HT1080 (cell line): ENCODE measurements at regions not wholly inside any gene's neighbourhood (a gene's known extent, or its start where the extent isn't known, plus 50 kb on each side); places are given as distances from the start of the nearest gene placed in this dataset.
"Not testable (repeated sequence)": the region's sequence is repeated elsewhere in the genome, so short reads cannot be mapped to it uniquely, and the experiment has no call there.

Experiments
- DNase-seq: peaks from one replicate; pipeline ENCODE4 v3.0.0-alpha.2; 2015; ENCODE audit warnings: low read depth

DNA sequence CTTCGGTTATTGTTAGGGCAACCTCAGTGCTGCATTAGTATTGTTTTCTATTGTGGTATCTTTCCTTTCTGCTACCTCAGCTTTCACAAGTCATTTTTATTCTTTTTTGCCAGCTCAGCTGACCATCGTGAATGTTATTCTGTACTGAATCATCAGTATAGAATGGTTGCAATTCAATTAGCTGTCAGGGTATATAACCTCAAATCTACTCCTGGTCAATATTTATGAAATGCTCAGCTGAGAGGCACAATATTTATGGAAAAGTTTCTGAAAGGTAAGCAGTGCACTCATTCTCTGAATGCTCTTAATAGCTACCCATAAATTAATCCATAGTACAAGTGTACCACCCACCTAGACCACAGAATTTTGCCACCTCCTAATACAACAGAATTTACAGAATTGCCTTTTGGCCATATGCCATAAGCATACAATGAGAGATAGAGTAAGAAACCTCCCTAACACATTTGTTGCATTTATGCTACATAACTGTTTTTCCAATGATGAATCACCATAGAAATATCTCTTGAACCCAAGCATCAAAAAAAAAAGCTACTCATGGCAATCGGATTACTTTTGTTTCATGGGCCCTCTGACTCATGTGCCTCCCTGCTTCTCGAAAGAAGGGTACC is 732.6 kb upstream of the CHRM3 start:
- peak; percentile 83 for DNase-seq

DNA sequence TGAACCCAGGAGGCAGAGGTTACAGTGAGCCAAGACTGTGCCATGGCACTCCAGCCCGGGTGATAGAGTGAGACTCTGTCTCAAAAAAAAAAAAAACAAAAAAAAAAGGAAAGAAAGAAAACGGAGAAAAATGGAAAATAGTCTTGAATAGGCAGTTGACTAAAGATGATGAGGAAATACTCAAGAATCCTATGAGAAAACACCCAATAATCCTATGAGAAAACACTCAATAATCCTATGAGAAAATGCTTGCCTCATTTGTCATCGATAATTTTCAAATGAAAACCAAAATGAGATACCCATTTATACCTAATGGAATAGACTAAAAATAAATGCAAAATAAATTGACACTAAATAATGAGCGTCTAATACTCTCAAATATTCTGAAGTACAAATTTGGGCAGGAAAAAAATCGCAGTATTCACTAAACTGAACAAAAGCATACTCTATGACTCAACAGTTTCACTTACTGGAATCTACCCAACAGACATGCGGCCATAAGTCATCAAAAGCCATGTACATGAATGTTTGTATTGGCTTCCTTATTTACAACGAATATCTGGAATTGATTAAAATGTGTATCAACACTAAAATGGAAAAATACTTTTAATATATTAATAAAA is 733.9 kb upstream of the CHRM3 start:
- peak; percentile 47 for DNase-seq

DNA sequence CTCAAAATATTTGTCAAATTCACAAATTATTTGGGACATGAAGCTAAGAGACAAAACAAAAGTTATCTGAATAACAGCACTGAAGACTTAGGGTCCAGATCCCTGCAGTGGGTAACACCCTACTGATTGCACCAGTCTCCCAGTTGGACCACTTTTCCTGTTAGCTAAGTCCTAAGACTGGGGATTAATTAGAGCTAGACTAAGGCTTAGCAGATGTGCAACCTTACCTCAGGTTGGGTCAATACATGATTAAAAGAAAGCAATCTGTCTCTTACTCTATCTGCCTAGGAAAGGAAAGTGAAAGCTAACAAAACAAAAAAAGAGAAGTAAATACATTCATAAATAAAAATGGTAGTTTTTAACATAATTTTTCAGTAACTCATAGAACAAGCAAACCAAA is 737.2 kb upstream of the CHRM3 start:
- DNase-seq, result no peak

DNA sequence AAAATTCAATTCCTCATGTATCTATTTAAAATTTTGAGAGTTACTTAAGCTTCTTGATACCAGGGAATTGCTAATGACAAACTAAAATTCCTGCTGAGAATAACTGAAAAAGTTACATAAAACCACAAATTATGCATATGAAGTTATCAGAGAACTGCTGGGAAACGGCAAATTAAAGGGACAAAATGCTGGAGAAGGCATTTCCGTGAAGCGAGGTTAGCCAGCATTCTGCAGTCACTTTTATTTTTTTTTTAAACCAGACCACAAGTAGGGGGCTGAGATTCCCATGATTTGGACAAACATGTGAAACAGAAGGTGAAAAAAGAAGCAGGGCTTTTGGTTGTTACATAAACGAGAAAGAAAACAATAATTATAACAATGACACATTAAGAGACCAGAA is 737.6 kb upstream of the CHRM3 start:
- no peak for DNase-seq

DNA sequence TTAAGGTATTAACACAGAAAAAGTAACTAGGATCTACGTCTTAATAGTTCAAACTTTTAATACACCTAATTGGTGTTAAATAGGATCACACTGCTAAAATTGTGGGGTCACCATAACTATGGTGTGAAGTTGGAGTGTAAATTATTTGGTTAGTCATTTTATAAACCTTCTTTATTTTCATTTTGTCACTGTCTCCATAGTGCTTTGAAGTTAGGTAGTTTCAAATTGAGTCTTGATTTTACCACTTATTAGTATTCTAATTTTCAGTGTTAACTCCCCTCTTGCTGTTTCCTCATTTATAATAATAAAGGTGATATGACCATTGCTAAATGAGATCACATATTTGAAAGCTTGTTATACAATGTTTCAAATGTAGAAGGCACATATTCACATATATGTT is 738.1 kb upstream of the CHRM3 start:
- DNase-seq, result no peak

- DNase-seq, result peak; percentile 91
Observed at GRCh38 chr1:238647877-238648276, 738.5 kb upstream of the CHRM3 start.

GRCh38 chr1:238642231-238642630 is 744.1 kb upstream of the CHRM3 start:
- no peak for DNase-seq

- DNase-seq, result peak; percentile 38
Observed at GRCh38 chr1:238639861-238640260, 746.5 kb upstream of the CHRM3 start.

DNA sequence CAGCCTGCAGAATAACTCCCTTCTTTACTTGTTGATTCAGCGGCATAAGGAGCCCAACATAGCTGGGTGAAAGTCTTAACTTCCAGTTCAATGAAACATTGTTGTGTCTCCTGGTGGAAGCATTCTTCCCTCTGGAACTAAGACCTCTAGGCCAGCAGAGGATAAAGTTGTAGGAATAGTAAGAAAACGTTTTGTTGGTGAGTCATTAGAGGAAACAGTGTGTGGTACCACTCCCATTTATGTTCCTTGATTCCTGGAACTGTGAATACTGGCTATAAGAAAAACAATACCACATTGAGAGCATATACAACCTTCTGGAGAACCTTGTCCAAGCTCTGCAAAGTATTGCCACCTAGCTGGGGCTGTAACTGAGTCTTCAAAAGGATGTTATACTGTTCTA is 737.4 kb upstream of the ZP4 start:
- peak; percentile 67 for DNase-seq

DNA sequence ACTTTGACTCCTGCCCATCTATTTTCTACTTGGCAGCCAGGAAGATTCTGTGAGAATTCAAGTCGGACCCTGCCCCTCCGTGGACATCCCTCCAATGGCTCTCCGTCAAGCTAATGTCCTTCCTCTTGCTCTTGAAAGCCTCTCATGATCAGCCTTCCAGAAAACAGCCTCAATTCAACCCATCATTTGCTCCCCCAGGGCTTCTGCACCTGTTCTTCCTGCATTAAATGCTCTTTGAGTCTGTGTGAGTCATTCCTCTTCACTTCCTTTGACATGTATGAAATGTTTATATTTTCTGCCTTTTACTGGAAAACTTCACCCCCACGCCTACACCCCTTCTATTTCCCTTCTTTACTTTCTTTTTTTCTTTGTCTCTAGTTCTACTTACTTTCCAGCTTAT is 734.1 kb upstream of the ZP4 start:
- DNase-seq, result peak; percentile 53

GRCh38 chr1:238621405-238621804 is 730.7 kb upstream of the ZP4 start:
- DNase-seq, result no peak

DNA sequence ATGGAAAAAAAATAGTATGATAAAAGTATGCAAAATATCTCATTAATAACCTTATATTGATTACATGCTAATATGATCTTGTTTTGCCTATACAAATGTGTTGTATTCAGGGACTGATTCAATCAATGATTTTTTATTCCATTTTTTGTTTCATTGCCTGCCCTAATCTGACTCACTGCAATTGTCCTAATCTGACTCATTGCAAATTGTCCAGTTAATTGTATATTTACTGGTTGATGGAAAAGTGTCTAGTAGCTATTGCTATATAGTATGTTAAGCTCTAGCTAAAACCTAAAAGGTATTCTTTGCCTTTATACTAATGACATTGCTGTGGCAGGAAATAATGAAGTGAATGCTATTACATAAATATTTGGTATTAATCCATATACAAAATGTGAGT is 728.9 kb upstream of the ZP4 start:
- no peak for DNase-seq

DNA sequence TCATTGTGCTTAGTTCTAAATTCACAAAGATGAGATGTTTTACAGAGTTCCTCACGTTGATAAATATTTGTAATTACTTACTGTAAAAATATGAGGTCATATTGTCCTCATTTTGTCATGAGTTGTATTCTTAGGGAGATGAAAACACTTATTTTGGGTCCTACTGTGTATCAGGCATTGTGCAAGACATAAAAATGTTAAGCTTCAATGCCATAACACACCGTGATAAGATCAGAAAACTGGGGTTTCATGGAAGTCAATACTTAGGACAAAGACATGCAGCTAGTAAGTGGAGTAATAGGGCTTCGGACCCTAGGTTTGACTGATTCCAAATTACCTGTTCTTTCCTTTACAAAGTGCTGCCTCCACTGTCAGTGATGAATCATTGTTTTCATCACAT is 720.7 kb upstream of the ZP4 start:
- no peak for DNase-seq

- no peak for DNase-seq
Observed at GRCh38 chr1:238608144-238608543, 717.4 kb upstream of the ZP4 start.

DNA sequence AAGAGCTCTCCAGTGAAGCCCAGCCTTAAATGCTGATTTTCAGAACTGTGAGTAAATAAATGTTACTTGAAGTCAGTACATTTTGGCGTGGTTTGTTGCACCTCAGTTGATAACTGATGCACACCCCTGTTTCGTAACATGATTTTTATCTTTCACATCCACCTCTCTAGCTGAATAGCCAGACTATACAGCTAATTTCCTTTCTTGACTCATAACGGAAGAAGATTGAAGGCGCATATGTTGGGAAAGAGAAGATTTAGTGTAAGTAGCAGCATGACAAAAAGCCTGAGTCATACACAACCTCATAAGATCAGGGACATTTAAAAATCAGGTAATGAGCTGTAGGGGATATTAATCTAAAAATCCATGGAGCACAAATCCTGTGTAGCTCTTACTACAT is 716.2 kb upstream of the ZP4 start:
- DNase-seq, result peak; percentile 89

- peak; percentile 7 for DNase-seq
Observed at GRCh38 chr1:238606457-238606856, 715.7 kb upstream of the ZP4 start.

GRCh38 chr1:238604357-238604756 is 713.6 kb upstream of the ZP4 start:
- no peak for DNase-seq

DNA sequence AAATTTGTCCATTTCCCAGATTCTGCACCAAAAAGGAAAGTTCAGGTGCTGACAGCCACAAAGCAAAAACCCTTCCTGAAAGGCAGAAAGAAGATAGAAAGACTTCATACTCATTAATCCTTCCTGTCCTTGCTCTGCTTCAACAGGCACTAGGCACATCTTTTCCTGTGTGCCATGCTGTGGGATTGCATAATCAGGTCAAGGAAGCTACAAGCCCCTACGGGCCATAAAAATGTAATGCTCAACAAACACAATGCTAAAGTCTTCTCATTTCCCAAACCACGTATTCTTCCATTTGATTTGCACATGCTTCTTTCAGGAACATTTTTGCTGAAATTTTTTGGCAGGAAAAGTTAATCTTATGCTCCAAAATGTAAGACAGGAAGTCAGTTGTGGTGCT is 710.9 kb upstream of the ZP4 start:
- not testable (repeated sequence) for DNase-seq

DNA sequence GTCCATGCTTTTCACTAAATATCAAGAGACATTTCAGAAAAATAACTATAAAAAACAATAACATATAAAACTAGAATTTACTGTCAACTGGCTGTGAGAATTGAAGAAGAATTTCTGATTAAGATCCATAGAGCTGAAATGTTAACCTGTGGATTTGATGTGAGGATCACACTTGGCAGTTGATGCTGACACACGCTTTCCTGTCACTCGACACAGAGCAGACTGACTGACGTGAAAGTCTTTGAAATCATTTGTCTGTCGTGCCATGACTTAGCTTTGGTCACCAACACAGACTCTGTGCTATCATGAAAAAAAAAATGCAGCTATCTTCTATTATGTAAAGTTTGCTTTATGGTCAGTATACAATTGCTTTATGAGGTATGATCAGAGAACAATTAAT is 706.0 kb upstream of the ZP4 start:
- no peak for DNase-seq

DNA sequence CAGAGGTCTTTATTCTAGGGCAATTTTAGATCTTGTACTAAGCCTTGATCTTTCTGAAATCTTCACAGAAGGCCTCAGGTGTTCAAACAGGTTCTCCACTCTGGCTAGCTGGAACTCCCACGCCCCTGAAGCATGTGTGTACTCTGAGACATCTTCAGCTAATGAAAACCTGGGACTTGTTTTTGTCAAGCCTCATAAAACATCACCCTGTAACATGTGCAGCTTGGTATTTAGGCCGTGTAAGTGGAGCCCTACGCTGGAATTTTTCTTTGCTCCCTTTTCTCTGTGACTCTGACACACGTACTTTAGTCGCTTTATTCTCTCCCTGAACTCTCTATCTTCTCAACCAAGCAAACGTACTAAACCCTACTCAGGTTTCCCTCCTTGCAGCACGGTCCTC is 701.9 kb upstream of the ZP4 start:
- no peak for DNase-seq

GRCh38 chr1:238589843-238590435 is 699.2 kb upstream of the ZP4 start:
- no peak for DNase-seq

- DNase-seq, result no peak
Observed at GRCh38 chr1:238582816-238583215, 692.1 kb upstream of the ZP4 start.

GRCh38 chr1:238581332-238581731 is 690.6 kb upstream of the ZP4 start:
- DNase-seq, result no peak
